PC-3 (cell line): ENCODE measurements at regions not wholly inside any gene's neighbourhood (a gene's known extent, or its start where the extent isn't known, plus 50 kb on each side); places are given as distances from the start of the nearest gene placed in this dataset.

Source experiments
- CTCF ChIP-seq: fragments of 300-600 bp; sonication (generic); conservative IDR thresholded peaks from 2 replicates; pipeline ENCODE4 v1.5.1; 2017; ENCODE audit warnings: antibody characterized with exemption, low read depth, mild to moderate bottlenecking, low read length
- EZH2 ChIP-seq: fragments of 300-600 bp; sonication (generic); IDR thresholded peaks from one replicate; pipeline ENCODE4 v1.6.1; 2017; ENCODE audit warnings: antibody characterized with exemption, mild to moderate bottlenecking, low read length; ENCODE audit not compliant: unreplicated experiment
- EZH2phosphoT487 ChIP-seq: fragments of 300-600 bp; sonication (generic); IDR thresholded peaks from 2 replicates; pipeline ENCODE4 v1.6.1; 2018; ENCODE audit warnings: mild to moderate bottlenecking, antibody characterized with exemption, low read length, borderline replicate concordance

GRCh38 chr3:194201953-194202666 lies 66.2 kb downstream of the HES1 start:
- TF ChIP-seq EZH2: no peak
- no peak for TF ChIP-seq CTCF
- no peak for TF ChIP-seq EZH2phosphoT487
